ENCODE measurements at regions not wholly inside any gene's neighbourhood (a gene's known extent, or its start where the extent isn't known, plus 50 kb on each side); places are given as distances from the start of the nearest gene placed in this dataset.

- no peak for DNase-seq
Observed at GRCh38 chrX:148365233-148365632, 135.2 kb upstream of the AFF2 start.

DNA sequence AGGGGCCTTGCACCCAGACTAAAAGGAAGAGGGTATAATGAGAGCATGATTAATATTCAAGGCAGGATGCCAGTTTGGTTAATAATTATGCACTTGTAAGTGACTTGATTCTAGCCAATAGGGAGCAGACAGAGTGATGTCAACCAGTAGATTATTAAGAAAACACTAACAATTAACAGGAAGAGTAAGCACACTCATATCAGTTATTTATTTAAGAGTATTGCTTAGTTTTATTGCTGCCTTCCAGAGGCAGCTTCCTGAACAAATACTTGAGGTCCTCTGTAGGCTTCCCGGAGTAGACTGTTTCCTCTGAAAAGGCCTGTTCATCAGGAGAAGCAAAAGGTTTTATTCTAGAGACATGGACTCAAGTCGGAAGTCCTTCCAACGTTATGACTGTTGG lies 129.1 kb upstream of the AFF2 start:
- no peak for DNase-seq

GRCh38 chrX:148372925-148373324 lies 127.5 kb upstream of the AFF2 start:
- DNase-seq = peak in 1 of 5 experiments; percentile 4

GRCh38 chrX:148376342-148376741 lies 124.1 kb upstream of the AFF2 start:
- no peak for DNase-seq

DNA sequence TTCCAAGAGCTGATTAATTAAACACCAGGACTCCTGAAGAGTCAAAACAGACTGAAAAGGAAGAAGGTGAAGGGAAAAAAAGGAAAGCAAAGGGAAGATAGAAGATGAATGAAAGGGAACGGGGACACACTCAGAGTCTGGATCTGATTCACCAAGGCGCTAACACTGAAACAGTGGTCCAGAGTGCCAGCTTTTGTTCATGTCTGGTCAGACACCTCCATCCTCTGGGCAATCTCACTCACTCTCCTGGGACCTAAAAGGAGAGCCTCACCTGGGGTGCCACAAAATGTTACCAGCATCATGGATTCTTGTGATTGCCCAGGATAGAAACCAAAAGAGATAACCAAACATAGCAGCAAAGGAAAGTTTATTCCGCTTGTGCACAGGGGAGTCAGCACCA lies 120.3 kb upstream of the AFF2 start:
- DNase-seq = peak in 1 of 5 experiments; percentile 24

GRCh38 chrX:148380650-148381561 lies 119.5 kb upstream of the AFF2 start:
- peak in 3 of 5 experiments; percentile 5 to 89 (median 58) for DNase-seq

DNA sequence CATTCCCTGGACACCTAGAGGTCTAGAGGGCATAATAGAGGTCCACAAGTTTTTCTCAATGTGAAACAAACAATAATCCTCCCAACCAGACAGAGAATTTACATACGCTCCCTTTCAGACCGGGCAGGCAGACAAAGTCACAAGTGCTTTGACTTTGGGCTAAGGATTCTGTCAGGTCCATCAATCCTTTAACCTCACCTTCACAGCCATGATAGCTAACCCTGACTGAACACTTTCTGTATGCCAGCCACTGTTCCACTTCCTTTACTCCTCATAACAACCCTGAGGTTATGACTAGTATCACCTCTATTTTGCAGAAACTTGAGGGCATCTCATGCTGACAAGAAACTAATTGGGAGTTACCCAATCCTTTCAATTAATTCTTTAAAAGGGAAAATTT lies 118.8 kb upstream of the AFF2 start:
- peak in 1 of 5 experiments; percentile 74 for DNase-seq

GRCh38 chrX:148382983-148383382 lies 117.4 kb upstream of the AFF2 start:
- DNase-seq = no peak

DNA sequence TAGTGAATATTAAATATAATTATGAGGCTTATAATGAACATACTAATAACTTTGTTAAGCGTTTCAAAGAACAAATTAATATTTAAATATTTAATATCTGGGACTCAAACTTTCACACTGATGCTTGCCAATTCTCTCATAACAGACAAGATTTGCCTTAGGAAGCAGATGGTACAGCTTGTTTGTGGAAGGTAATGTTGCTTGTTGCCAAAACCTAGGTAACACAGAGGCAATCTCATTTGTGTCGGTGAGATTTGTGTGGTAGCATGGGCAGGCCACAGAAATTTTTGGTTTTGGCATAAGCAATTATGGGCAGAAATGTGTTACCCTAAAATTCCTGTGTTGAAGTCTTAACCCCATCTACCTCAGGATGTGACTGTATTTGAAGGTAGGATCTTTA lies 114.9 kb upstream of the AFF2 start:
- DNase-seq = peak in 1 of 5 experiments; percentile 6

DNA sequence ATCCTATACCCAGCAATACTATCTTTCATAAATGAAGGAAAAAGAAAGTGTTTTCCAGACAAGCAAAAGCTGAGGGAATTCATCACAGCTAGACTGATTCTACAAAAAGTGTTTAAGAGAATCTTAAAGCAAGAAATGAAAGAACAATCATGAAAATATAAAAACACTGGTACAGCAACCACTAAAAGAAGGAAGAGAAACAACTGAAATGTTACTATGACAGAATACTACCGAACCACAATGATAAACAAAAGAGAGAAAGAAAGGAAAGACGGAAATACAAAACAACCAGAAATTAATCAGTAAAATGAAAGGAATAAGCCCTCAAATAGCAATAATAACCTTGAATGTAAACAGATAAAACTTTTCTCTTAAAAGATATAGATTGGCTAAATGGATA lies 110.8 kb upstream of the AFF2 start:
- no peak for DNase-seq

DNA sequence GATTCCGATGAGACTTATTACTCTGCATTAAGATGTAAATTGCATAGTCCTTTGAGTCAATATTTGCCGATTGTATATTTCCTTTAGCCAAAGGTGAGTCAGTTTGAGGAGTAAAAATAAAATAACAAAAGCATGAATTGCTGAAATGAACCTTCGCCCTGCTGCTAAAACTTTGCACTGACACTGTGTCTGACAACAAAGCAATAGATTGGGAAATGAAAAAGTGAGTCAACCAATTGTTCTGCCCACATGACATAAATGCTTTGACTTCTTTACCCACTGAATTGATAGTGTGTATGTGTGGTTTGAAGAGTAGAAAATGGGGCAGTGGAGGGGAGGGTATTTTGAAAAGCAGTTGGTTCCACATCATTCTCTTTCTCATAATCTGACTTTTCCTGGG lies 88.4 kb upstream of the AFF2 start:
- no peak for DNase-seq

GRCh38 chrX:148416142-148416541 lies 84.3 kb upstream of the AFF2 start:
- no peak for DNase-seq

- DNase-seq = no peak
Observed at GRCh38 chrX:148416931-148417330, 83.5 kb upstream of the AFF2 start.

- no peak for DNase-seq
Observed at GRCh38 chrX:148417934-148418333, 82.5 kb upstream of the AFF2 start.

DNA sequence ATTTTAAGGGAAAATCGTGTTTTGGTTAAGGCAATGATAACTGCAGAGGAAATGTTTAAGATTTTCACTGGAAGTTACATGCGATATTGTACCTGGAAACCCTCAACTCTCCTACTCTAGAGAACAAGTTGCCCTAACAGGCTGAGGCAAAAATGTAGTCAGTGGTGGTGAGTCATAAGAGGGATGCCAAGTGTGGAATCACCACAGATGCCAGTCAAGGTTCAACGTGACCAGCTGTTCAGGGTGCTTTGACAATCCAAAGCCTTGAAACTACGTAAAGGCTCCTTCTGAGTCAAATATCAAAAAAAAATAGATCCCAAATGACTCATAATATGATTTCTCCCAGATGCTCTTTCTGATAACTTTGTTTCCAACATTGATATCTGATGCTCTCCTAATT lies 77.9 kb upstream of the AFF2 start:
- no peak for DNase-seq

- no peak for DNase-seq
Observed at GRCh38 chrX:148424570-148424969, 75.8 kb upstream of the AFF2 start.

GRCh38 chrX:148426467-148426866 lies 74.0 kb upstream of the AFF2 start:
- no peak for DNase-seq

DNA sequence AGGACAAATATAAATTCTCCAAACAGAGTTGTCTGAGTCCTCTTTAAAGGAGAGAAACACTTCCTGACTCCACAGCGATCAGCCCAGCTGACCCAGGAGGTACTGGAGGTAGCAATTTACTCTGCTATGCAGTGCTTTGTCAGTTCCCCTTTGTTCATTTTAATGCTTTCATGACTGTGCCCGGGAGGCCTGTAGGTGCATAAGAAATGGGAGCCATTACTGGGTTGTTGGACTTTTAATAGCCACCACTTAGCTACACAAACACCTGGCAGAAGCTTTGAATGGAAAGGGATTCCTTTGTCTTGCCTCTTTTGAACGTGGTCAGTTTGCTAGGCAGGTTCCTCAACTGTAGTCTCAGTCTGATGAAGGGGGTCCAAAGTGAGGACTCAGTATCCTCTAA lies 59.0 kb upstream of the AFF2 start:
- DNase-seq = no peak

DNA sequence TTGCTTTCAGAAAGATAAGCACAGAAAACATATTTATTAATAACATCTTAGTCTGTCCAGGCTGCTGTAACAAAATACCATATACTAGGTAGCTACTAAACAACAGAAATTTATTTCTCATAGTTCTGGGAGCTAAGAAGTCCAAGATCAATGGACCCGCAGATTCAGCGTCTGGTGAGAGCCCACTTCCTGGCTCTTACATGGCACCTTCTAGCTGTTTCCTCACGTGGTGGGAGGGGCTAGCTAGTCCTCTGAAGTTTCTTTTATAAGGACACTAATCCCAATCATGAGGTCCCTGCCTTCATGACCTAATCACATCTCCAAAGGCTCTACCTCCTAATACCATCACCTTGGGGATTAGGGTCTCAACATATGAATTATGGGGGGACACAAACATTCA lies 57.2 kb upstream of the AFF2 start:
- peak in 1 of 5 experiments; percentile 2 for DNase-seq

GRCh38 chrX:148448686-148449085 lies 51.7 kb upstream of the AFF2 start:
- peak in 1 of 5 experiments; percentile 23 for DNase-seq
